Large intestine (tissue), 3 donors: ENCODE measurements at regions not wholly inside any gene's neighbourhood (a gene's known extent, or its start where the extent isn't known, plus 50 kb on each side); places are given as distances from the start of the nearest gene placed in this dataset.

Experiments
- DNase-seq, 2 donors: peaks; one replicate each; pipeline versions ENCODE4 v3.0.0 to v3.0.0-alpha.2; 2013
- H3K27ac ChIP-seq: one replicate; pipeline ENCODE4 v1.5.1; 2013; ENCODE audit warnings: low read length
- H3K27me3 ChIP-seq: 2 replicates; pipeline ENCODE4 v1.6.1; 2013; ENCODE audit warnings: low read length; ENCODE audit not compliant: control insufficient read depth, insufficient read depth
- H3K36me3 ChIP-seq: 2 replicates; pipeline ENCODE4 v1.6.1; 2013; ENCODE audit warnings: low read length; ENCODE audit not compliant: control insufficient read depth, insufficient read depth
- H3K4me1 ChIP-seq: one replicate; pipeline ENCODE4 v1.6.1; 2013; ENCODE audit warnings: low read length; ENCODE audit not compliant: control insufficient read depth, insufficient read depth
- H3K4me3 ChIP-seq: one replicate; pipeline ENCODE4 v1.5.1; 2013; ENCODE audit warnings: low read length
- H3K9me3 ChIP-seq: one replicate; pipeline ENCODE4 v1.6.1; 2013; ENCODE audit warnings: mild to moderate bottlenecking, low read depth, low read length, moderate library complexity; ENCODE audit not compliant: control insufficient read depth
- WGBS: methylation state at CpG from one replicate; pipeline ENCODE4 v1.1.5; 2013; ENCODE audit warnings: low lambda C conversion rate; ENCODE audit not compliant: insufficient coverage; 5-methylcytosine and 5-hydroxymethylcytosine counted together

DNA sequence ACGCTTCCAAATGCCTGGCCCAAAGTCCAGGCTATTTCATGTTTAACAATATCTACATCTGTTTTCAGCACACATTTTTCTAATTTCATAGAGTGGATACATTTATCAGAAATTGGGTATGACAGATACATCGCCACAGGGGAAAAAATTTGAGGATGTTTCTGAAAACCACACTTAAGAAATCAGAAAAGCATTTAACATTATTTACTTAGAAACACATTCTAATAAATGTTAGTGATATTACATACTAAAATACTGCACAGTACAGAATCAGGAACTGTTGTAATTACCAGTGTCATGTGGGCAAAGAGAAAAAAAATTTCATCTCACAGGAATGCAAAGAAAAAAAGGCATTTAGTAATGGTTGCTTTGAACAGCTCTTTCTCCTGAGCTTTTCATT is 310.5 kb upstream of the KIF2A start:
- Histone ChIP-seq H3K4me3 (no peak overlapping the region), H3K36me3 (no peaks in the 10 kb centered on the region), H3K27me3 (no peaks in the 10 kb centered on the region), H3K9me3 (no peaks in the 10 kb centered on the region), H3K27ac (no peak overlapping the region), H3K4me1 (peaks cover 15% of the 10 kb centered on the region)
- WGBS: 100% methylated on average over 1 of the region's 2 CpGs
- DNase-seq: peak in 1 of 2 donors; percentile 15

GRCh38 chr5:61999371-61999770 is 306.6 kb upstream of the KIF2A start:
- no peak overlapping the region for H3K27ac ChIP-seq
- H3K36me3 ChIP-seq: no peaks in the 10 kb centered on the region
- no peaks in the 10 kb centered on the region for H3K27me3 ChIP-seq
- DNase-seq: no peak
- no peak overlapping the region for H3K4me3 ChIP-seq
- peaks cover 16% of the 10 kb centered on the region for H3K4me1 ChIP-seq
- no peaks in the 10 kb centered on the region for H3K9me3 ChIP-seq

GRCh38 chr5:62000646-62001045 is 305.4 kb upstream of the KIF2A start:
- Histone ChIP-seq H3K27me3 (no peaks in the 10 kb centered on the region), H3K27ac (peak overlapping the region; percentile 31), H3K9me3 (no peaks in the 10 kb centered on the region), H3K4me1 (peaks cover 16% of the 10 kb centered on the region), H3K36me3 (no peaks in the 10 kb centered on the region), H3K4me3 (no peak overlapping the region)
- DNase-seq: peak in 1 of 2 donors; percentile 35

DNA sequence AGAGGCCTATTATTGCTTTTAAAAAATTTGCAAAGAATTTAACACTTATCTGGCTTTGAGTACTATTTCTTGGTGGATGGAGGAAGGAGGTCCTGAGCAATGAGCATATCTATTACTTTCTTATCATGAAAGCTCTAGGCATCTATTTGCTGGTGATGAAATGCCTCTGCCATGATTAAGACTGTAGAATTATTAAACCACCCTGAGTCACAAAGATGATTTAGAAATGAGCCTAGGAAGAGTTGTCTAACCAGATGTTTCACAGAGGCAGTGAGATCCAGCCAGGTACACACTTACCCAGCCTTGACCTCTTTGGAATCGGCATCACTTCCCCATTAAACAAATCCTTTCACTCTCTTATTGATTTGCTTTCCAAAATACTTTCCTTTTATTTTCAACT is 304.4 kb upstream of the KIF2A start:
- H3K27me3 ChIP-seq: no peaks in the 10 kb centered on the region
- peaks cover 11% of the 10 kb centered on the region for H3K4me1 ChIP-seq
- peak; percentile 48 to 68 for DNase-seq
- H3K4me3 ChIP-seq: no peak overlapping the region
- H3K9me3 ChIP-seq: no peaks in the 10 kb centered on the region
- peak overlapping the region; percentile 35 for H3K27ac ChIP-seq
- no peaks in the 10 kb centered on the region for H3K36me3 ChIP-seq
- WGBS: 14% methylated on average over 1 of the region's 1 CpG

- 92% methylated on average over 2 of the region's 2 CpGs for WGBS
- DNase-seq: no peak
- Histone ChIP-seq H3K27ac (no peak overlapping the region), H3K9me3 (no peaks in the 10 kb centered on the region), H3K4me1 (peaks cover 11% of the 10 kb centered on the region), H3K36me3 (no peaks in the 10 kb centered on the region), H3K4me3 (no peak overlapping the region), H3K27me3 (no peaks in the 10 kb centered on the region)
Observed at GRCh38 chr5:62002436-62002835, 303.6 kb upstream of the KIF2A start.

GRCh38 chr5:62005551-62005950 is 300.5 kb upstream of the KIF2A start:
- 100% methylated on average over 1 of the region's 2 CpGs for WGBS
- peaks cover 7% of the 10 kb centered on the region for H3K4me1 ChIP-seq

GRCh38 chr5:62007457-62007856 is 298.5 kb upstream of the KIF2A start:
- H3K9me3 ChIP-seq: no peaks in the 10 kb centered on the region
- H3K27ac ChIP-seq: no peak overlapping the region
- peaks cover 1% of the 10 kb centered on the region for H3K4me1 ChIP-seq
- no peak for DNase-seq
- no peak overlapping the region for H3K4me3 ChIP-seq
- H3K36me3 ChIP-seq: no peaks in the 10 kb centered on the region
- WGBS: 80% methylated on average over 1 of the region's 3 CpGs
- H3K27me3 ChIP-seq: no peaks in the 10 kb centered on the region

More at GRCh38 chr5:62005551-62005950, 300.5 kb upstream of the KIF2A start:
- no peak overlapping the region for H3K4me3 ChIP-seq
- no peak overlapping the region for H3K27ac ChIP-seq
- no peaks in the 10 kb centered on the region for H3K9me3 ChIP-seq
- H3K27me3 ChIP-seq: no peaks in the 10 kb centered on the region
- no peak for DNase-seq
- no peaks in the 10 kb centered on the region for H3K36me3 ChIP-seq

DNA sequence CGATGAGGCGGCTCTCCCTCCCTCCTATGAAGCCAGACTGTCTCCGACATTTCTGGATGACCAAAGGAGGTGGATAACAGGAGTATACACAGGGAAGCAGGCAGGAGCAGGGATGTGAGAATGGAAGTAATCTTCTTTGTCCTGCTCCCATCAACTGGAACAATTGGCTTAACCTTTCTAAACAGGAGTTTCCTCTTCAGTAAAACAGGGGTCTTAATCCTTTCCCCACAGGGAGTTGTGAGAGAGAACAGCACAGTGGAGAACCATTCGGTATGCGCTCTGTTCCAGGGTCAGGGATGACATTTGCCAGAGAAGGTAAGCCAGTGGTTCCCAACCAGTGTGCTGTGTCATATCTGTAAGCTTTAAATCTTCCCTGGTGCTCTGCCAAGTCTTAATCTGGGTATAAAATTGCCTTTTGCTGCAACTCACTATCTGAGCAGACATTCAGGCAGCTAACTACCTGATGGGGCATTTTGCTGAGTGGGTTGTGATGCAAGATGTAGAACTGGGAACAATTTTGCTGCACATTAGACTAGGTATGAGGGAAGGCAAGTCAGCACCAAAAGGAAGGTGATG is 294.8 kb upstream of the KIF2A start:
- Histone ChIP-seq H3K4me3 (no peak overlapping the region), H3K4me1 (no peaks in the 10 kb centered on the region), H3K27me3 (no peaks in the 10 kb centered on the region), H3K27ac (no peak overlapping the region), H3K36me3 (no peaks in the 10 kb centered on the region), H3K9me3 (no peaks in the 10 kb centered on the region)
- WGBS: 70% methylated on average over 2 of the region's 5 CpGs
- DNase-seq: no peak

DNA sequence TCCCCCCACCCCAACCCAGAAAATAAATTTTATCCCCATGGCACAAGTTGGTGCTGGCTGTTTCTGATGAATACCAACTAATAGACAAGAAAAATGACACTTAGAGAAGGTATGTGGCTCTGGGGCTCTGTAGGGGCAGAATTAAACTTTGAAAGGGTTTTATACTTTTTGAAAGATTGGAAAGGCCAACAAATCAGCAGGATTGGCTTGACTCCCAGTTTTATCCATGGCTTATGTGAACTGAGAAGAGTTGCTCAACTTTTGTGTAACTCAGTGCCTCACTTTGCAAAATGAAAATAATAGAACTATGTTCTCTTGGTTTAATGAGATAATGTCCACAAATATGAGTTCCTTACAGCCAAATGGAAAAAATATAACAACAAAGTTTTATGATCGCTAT is 288.9 kb upstream of the KIF2A start:
- Histone ChIP-seq H3K4me1 (no peaks in the 10 kb centered on the region), H3K4me3 (no peak overlapping the region), H3K27me3 (no peaks in the 10 kb centered on the region), H3K36me3 (no peaks in the 10 kb centered on the region), H3K9me3 (no peaks in the 10 kb centered on the region), H3K27ac (no peak overlapping the region)
- 100% methylated on average over 1 of the region's 1 CpG for WGBS
- DNase-seq: no peak

- Histone ChIP-seq H3K27me3 (no peaks in the 10 kb centered on the region), H3K4me3 (no peak overlapping the region), H3K9me3 (no peaks in the 10 kb centered on the region), H3K36me3 (no peaks in the 10 kb centered on the region), H3K4me1 (no peaks in the 10 kb centered on the region), H3K27ac (no peak overlapping the region)
- no peak for DNase-seq
- WGBS: 80% methylated on average over 1 of the region's 2 CpGs
Observed at GRCh38 chr5:62029303-62029702, 276.7 kb upstream of the KIF2A start.

GRCh38 chr5:62030326-62030725 is 275.7 kb upstream of the KIF2A start:
- no peak overlapping the region for H3K4me3 ChIP-seq
- no peaks in the 10 kb centered on the region for H3K36me3 ChIP-seq
- no CpG with 5 or more reads among the region's 2 CpGs for WGBS
- no peak for DNase-seq
- H3K4me1 ChIP-seq: no peaks in the 10 kb centered on the region
- no peak overlapping the region for H3K27ac ChIP-seq
- no peaks in the 10 kb centered on the region for H3K9me3 ChIP-seq
- no peaks in the 10 kb centered on the region for H3K27me3 ChIP-seq
